ENCODE measurements at regions not wholly inside any gene's neighbourhood (a gene's known extent, or its start where the extent isn't known, plus 50 kb on each side); places are given as distances from the start of the nearest gene placed in this dataset.

DNA sequence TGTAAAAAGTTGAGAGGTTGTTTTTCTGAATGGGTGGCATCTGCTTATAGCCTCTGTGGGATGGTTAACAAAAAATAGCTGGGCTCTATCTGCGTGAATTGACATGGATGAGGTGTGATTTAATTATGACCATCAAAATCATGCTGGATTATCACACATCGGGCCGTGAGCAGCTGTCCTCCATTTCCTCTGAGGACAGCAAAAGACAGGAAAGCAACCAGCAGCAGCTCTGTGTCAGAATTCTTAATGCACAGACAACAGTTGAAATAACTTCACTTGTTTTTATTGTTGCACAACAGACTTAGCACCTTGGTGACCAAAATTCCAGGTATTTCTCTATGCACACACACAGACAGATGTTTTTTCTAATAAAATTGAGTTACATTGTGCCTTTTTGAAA, 54.5 kb upstream of the LAPTM5 start:
- POLR2A ChIA-PET: no interaction called here
- CTCF ChIA-PET: interaction anchor here (1.4 kb wide), 1 partner anchor 99 kb away, joined by 8 read pairs; no protein-coding TSS in a partner anchor

DNA sequence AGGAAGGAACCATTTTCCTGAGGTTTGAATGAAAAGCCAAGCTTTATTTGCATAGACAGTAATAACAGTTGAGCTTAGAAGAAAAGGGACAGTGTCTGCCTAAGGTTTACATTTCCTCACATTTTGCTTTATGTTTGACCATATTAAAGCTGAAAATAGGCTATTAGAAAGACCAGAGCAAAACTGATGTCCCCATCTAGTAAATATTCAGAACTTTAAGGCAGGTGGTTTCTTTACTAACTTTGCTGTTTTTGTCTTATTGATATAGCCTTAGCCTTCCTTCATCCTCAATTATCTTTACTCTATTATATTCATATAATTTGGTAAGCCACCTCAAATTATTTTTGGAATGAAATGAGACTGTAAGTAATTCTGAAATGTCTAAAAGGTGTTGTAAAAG, 53.6 kb upstream of the LAPTM5 start:
- peaks cover 33% of the 10 kb centered on the region for H3K4me1 Mint-ChIP-seq
- no peaks in the 10 kb centered on the region for H3K27me3 Mint-ChIP-seq (ENCODE audit: low read depth)
- H3K4me3 Mint-ChIP-seq: no peak overlapping the region
- H3K27ac Mint-ChIP-seq: no peak overlapping the region
- H3K36me3 Mint-ChIP-seq: no peaks in the 10 kb centered on the region
- H3K9me3 Mint-ChIP-seq: no peaks in the 10 kb centered on the region
- TF ChIP-seq, protein P1, sequence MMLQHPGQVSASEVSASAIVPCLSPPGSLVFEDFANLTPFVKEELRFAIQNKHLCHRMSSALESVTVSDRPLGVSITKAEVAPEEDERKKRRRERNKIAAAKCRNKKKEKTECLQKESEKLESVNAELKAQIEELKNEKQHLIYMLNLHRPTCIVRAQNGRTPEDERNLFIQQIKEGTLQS (CRISPR knock-in tag; conservative IDR thresholded peaks at IDR 0.05): no peak
- no peak for TF ChIP-seq ZBTB21 (CRISPR knock-in tag; IDR thresholded peaks at IDR 0.05; ENCODE audit: borderline replicate concordance)
- TF ChIP-seq, protein P2, sequence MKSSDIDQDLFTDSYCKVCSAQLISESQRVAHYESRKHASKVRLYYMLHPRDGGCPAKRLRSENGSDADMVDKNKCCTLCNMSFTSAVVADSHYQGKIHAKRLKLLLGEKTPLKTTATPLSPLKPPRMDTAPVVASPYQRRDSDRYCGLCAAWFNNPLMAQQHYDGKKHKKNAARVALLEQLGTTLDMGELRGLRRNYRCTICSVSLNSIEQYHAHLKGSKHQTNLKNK (CRISPR knock-in tag; IDR thresholded peaks at IDR 0.05): no peak
- no peak for TF ChIP-seq JUN (CRISPR knock-in tag; IDR thresholded peaks at IDR 0.05)
- no peak for TF ChIP-seq FOXP1 (CRISPR knock-in tag; IDR thresholded peaks at IDR 0.05; ENCODE audit: borderline replicate concordance)
- TF ChIP-seq, protein P3, sequence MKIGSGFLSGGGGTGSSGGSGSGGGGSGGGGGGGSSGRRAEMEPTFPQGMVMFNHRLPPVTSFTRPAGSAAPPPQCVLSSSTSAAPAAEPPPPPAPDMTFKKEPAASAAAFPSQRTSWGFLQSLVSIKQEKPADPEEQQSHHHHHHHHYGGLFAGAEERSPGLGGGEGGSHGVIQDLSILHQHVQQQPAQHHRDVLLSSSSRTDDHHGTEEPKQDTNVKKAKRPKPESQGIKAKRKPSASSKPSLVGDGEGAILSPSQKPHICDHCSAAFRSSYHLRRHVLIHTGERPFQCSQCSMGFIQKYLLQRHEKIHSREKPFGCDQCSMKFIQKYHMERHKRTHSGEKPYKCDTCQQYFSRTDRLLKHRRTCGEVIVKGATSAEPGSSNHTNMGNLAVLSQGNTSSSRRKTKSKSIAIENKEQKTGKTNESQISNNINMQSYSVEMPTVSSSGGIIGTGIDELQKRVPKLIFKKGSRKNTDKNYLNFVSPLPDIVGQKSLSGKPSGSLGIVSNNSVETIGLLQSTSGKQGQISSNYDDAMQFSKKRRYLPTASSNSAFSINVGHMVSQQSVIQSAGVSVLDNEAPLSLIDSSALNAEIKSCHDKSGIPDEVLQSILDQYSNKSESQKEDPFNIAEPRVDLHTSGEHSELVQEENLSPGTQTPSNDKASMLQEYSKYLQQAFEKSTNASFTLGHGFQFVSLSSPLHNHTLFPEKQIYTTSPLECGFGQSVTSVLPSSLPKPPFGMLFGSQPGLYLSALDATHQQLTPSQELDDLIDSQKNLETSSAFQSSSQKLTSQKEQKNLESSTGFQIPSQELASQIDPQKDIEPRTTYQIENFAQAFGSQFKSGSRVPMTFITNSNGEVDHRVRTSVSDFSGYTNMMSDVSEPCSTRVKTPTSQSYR (CRISPR knock-in tag; IDR thresholded peaks at IDR 0.05): no peak
- TF ChIP-seq TEAD4 (CRISPR knock-in tag; IDR thresholded peaks at IDR 0.05): no peak
- TF ChIP-seq, protein P4, sequence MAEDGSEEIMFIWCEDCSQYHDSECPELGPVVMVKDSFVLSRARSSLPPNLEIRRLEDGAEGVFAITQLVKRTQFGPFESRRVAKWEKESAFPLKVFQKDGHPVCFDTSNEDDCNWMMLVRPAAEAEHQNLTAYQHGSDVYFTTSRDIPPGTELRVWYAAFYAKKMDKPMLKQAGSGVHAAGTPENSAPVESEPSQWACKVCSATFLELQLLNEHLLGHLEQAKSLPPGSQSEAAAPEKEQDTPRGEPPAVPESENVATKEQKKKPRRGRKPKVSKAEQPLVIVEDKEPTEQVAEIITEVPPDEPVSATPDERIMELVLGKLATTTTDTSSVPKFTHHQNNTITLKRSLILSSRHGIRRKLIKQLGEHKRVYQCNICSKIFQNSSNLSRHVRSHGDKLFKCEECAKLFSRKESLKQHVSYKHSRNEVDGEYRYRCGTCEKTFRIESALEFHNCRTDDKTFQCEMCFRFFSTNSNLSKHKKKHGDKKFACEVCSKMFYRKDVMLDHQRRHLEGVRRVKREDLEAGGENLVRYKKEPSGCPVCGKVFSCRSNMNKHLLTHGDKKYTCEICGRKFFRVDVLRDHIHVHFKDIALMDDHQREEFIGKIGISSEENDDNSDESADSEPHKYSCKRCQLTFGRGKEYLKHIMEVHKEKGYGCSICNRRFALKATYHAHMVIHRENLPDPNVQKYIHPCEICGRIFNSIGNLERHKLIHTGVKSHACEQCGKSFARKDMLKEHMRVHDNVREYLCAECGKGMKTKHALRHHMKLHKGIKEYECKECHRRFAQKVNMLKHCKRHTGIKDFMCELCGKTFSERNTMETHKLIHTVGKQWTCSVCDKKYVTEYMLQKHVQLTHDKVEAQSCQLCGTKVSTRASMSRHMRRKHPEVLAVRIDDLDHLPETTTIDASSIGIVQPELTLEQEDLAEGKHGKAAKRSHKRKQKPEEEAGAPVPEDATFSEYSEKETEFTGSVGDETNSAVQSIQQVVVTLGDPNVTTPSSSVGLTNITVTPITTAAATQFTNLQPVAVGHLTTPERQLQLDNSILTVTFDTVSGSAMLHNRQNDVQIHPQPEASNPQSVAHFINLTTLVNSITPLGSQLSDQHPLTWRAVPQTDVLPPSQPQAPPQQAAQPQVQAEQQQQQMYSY (CRISPR knock-in tag; IDR thresholded peaks at IDR 0.05): no peak
- TF ChIP-seq FOXJ3 (CRISPR knock-in tag; IDR thresholded peaks at IDR 0.05; ENCODE audit: borderline replicate concordance): no peak
- TF ChIP-seq, protein P5, sequence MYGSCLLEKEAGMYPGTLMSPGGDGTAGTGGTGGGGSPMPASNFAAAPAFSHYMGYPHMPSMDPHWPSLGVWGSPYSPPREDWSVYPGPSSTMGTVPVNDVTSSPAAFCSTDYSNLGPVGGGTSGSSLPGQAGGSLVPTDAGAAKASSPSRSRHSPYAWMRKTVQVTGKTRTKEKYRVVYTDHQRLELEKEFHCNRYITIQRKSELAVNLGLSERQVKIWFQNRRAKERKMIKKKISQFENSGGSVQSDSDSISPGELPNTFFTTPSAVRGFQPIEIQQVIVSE (CRISPR knock-in tag; IDR thresholded peaks at IDR 0.05; ENCODE audit: borderline replicate concordance): no peak
- TF ChIP-seq CREB1 (CRISPR knock-in tag; IDR thresholded peaks at IDR 0.05): no peak
- CTCF ChIA-PET: interaction anchor here (1.0 to 2.2 kb wide), 4 partner anchors 10 to 100 kb away, joined by 3 to 10 read pairs (median 7); no protein-coding TSS in a partner anchor
- ATAC-seq (no peak), DNase-seq (ENCODE audit: low spot score) (no peak)
- POLR2A ChIA-PET: interaction anchor here (1.1 kb wide), 1 partner anchor 9 kb away, joined by 3 read pairs; no protein-coding TSS in a partner anchor

More for the DNA sequence above, 54.5 kb upstream of the LAPTM5 start:
- DNase-seq (ENCODE audit: low spot score) (no peak), ATAC-seq (no peak)
- no peaks in the 10 kb centered on the region for H3K36me3 Mint-ChIP-seq
- no peak overlapping the region for H3K27ac Mint-ChIP-seq
- TF ChIP-seq, protein P6, sequence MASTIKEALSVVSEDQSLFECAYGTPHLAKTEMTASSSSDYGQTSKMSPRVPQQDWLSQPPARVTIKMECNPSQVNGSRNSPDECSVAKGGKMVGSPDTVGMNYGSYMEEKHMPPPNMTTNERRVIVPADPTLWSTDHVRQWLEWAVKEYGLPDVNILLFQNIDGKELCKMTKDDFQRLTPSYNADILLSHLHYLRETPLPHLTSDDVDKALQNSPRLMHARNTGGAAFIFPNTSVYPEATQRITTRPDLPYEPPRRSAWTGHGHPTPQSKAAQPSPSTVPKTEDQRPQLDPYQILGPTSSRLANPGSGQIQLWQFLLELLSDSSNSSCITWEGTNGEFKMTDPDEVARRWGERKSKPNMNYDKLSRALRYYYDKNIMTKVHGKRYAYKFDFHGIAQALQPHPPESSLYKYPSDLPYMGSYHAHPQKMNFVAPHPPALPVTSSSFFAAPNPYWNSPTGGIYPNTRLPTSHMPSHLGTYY (CRISPR knock-in tag; IDR thresholded peaks at IDR 0.05): no peak
- TF ChIP-seq, protein P7, sequence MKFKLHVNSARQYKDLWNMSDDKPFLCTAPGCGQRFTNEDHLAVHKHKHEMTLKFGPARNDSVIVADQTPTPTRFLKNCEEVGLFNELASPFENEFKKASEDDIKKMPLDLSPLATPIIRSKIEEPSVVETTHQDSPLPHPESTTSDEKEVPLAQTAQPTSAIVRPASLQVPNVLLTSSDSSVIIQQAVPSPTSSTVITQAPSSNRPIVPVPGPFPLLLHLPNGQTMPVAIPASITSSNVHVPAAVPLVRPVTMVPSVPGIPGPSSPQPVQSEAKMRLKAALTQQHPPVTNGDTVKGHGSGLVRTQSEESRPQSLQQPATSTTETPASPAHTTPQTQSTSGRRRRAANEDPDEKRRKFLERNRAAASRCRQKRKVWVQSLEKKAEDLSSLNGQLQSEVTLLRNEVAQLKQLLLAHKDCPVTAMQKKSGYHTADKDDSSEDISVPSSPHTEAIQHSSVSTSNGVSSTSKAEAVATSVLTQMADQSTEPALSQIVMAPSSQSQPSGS (CRISPR knock-in tag; IDR thresholded peaks at IDR 0.05; ENCODE audit: borderline replicate concordance, low read depth): no peak
- no peak for TF ChIP-seq GRHL2 (CRISPR knock-in tag; IDR thresholded peaks at IDR 0.05; ENCODE audit: insufficient replicate concordance, severe bottlenecking)
- TF ChIP-seq HMGA2 (CRISPR knock-in tag; IDR thresholded peaks at IDR 0.05): no peak
- TF ChIP-seq, protein P8, sequence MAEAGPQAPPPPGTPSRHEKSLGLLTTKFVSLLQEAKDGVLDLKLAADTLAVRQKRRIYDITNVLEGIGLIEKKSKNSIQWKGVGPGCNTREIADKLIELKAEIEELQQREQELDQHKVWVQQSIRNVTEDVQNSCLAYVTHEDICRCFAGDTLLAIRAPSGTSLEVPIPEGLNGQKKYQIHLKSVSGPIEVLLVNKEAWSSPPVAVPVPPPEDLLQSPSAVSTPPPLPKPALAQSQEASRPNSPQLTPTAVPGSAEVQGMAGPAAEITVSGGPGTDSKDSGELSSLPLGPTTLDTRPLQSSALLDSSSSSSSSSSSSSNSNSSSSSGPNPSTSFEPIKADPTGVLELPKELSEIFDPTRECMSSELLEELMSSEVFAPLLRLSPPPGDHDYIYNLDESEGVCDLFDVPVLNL (CRISPR knock-in tag; IDR thresholded peaks at IDR 0.05; ENCODE audit: borderline replicate concordance, low read depth): no peak
- no peak for TF ChIP-seq TEAD4 (CRISPR knock-in tag; IDR thresholded peaks at IDR 0.05)
- H3K27me3 Mint-ChIP-seq (ENCODE audit: low read depth): no peaks in the 10 kb centered on the region
- H3K4me3 Mint-ChIP-seq: no peak overlapping the region
- H3K9me3 Mint-ChIP-seq: no peaks in the 10 kb centered on the region
- peaks cover 41% of the 10 kb centered on the region for H3K4me1 Mint-ChIP-seq
